DMS53 (cell line): ENCODE measurements at regions not wholly inside any gene's neighbourhood (a gene's known extent, or its start where the extent isn't known, plus 50 kb on each side); places are given as distances from the start of the nearest gene placed in this dataset.
"Not testable (repeated sequence)": the region's sequence is repeated elsewhere in the genome, so short reads cannot be mapped to it uniquely, and the experiment has no call there.

Source experiments
- DNase-seq: peaks from one replicate; lab custom pipeline; 2025; lab: John Stamatoyannopoulos, UW

DNA sequence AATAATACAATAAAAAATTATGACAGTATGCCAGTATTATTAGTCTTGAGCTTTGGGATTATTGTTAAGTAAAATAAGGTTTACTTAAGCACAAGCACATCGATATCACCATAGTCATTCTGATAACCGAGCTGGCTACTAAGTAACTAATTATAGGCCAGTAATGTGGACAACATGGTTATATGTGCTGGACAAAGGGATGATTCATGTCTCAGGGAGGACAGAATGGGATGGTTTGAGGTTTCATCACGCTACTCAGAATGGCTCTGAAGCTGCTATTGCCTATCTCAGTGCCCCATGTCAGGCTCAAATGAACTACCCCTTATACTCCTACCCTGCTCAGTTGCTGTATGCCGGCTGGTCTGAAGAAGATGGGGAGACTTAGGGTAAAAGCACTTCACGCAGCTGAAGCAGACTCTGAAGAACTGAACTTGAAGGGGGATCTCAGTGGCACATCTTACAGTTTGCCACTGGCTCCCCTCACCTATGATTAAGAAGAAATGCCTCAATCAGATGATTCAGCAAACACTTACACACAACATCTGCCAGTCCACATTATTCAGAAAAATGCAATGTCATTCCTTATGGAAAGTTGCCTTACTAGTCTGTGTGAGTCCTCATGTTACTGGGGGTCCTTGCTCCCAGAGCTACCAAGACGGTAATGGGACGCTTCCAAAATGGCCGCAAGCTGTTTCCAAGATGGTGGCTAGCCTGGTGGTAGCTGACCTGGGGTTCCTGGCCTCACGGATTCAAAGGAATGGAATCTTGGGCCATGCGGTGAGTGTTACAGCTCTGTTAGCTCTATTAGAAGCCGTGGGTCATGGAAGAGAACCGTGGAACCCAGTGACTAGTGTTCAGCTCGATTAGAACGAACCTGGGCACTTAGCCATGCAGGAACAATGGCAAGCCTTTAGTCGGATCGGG is 1098.6 kb downstream of the TAF11L14 start:
- no peak for DNase-seq

DNA sequence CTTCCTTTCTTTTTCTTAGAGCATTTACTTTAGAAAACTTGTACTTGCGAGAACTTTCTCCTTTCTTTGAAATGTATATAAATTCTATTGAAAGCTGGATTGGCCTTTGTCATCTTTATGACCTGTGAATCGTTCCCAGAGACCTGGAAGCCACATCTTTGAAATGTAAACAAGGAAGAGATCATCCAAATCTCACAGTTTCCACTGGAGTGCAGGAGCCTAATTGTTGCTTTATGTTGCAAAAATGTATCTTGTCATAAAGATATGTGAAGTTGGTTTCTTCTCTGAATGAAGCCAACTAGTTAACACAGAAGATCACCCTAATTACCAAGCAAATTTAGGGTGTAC is 1101.8 kb downstream of the TAF11L14 start:
- peak; percentile 41 for DNase-seq

DNA sequence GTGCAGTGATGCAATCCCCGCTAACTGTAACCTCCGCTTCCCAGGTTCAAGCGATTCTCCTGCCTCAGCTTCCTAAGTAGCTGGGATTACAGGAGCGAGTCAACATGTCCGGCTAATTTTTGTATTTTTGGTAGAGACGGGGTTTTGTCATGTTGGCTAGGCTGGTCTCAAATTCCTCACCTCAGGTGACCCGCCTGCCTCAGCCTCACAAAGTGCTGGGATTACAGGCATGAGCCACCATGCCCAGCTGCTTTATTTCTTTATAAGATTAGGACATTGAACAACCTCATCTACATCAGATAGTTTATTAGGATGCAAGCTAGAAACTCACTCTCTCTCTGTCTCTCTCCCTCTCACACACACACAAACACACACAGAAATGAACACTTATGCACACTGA is 1102.5 kb downstream of the TAF11L14 start:
- not testable (repeated sequence) for DNase-seq

DNA sequence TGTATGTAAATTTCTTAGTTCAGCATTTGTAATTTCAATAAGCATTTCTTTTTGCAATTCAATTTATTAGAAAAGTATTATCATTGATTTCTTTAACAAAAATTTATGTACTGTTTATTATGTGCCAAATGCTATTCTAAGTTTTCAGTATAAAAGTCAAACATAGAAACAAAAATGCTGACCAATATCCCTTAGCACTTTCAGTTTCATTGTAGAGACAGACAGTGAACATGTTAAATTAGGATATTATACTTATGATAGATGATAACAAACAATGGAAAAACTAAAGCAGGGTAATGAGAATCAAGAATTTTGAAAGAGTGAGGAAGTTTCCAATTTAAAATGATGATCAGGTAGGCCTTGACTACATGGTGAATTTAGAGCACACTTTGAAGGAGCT is 1106.0 kb downstream of the TAF11L14 start:
- DNase-seq = no peak

DNA sequence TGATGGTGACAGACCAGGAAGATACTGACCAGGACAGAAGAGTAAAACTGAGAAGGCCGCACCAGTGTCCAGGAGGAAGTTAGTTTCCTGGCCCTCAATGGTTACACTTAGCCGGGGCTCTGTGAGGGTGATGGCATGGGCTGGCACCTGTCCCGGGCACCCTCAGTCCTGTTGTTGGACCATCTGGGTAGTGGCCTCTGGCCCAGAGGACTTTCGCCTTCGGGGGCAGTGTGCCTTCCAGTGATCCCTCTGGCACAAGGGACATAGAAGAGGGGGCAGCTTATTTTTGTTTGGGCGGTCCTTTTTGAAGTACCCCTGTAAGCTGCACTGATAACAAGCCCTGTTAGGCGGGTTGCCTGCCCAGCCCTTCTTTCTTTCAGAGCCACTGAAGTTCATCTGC is 1108.6 kb downstream of the TAF11L14 start:
- DNase-seq = no peak

DNA sequence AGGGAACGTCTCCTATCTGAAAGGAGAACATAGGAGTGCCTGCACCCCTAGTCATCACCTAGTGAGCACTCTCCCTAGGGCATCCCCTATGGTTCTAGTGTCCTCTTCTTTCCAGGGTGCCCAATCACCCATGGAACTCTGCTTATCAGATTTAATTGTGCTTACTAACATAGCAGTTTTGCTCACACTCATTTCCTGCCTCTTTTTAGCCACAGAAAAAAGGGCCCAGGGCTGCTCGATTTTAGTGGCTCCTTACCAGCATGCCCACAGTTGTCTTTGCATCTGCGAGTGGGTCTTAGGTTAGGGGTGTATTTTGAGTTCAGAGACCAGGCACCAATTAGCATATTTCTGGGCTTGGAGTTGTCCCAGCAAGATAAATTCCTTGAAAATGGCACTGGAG is 1110.2 kb downstream of the TAF11L14 start:
- no peak for DNase-seq

DNA sequence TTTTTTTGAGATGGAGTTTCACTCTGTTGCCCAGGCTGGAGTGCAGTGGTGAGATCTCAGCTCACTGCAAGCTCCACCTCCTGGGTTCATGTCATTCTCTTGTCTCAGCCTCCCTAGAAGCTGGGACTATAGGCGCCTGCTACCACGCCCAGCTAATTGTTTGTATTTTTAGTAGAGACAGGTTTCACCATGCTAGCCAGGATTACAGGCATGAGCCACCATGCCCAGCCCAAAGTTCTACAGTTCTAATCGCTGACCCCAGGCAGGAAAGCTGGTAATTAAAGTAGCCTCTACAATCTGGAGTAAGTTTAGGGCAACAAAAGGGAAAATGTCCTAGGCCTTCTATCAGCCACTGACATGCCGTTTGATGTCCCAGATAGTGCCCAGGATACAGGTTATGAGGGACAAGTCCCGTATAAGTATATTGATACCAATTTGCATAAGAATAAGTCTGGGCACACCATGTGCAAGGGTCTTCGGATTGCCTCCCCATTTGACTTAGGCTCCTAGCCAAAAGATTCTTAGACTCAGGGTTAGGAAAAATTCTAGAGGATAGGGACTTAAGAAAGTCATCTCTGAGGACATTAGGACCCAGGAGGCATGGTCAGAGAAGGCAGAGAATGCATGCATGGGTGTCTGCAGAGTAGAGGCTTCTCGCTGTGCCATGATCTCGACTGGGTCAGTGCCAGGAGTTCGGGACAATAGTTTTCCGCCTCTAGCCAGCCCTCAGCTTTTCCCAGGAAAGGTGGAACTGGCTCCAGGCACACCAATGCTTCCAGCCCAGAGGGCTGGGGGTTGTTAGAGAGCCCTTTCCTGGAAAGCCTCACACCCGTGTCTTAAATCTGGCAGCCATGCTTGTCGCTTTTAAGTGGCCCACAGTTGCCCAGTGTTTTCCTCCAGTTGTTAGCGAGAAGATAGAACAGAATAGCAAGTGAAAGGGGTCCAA is 1111.1 kb downstream of the TAF11L14 start:
- DNase-seq = peak; percentile 64

DNA sequence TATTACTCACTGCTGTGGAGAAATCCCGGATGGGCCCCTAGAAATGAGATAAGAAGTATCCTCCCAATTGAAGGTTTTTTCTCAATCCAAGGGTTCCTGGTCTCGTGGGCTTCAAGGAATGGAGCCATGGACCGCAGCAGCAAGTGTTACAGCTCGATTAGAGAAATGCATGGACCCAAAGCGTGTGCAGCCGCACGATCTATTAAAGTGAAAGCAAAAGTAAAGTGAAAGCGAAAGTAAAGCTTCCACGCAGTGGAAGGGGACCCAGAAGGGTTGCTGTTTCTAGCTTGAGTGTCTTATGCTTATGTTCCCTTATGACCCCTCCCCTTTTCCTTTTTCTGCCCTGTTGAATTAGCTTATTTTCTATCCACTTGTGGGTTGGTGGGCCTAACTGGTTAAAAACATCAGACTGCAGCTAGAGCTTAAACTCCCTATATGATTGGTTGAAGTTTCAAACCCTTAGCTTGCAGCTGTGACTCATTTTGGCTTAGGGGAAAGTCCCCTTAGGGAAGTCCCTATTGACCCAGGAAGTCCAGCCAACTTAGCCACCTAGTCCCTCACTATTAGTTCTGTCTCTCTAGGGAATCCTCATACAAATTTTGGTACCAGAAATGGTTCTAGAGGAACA is 1111.8 kb downstream of the TAF11L14 start:
- DNase-seq = peak; percentile 89

DNA sequence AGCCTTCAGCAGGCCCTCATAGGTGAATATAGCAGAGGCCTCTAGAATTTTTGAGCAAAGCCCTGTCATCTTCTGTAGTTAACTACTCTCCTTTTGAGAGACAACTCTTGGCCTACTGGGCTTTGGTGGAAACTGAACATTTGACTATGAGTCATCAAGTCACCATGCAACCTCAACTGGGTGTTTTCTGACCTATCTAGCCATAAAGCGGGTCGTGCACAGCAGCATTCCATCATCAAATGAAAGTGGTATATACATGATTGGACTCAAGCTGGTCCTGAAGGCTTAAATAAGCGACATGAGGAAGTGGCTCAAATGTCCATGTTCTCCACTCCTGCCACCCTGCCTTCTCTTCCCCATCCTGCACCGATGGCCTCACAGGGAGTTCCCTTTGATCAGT is 1115.5 kb downstream of the TAF11L14 start:
- DNase-seq = no peak

DNA sequence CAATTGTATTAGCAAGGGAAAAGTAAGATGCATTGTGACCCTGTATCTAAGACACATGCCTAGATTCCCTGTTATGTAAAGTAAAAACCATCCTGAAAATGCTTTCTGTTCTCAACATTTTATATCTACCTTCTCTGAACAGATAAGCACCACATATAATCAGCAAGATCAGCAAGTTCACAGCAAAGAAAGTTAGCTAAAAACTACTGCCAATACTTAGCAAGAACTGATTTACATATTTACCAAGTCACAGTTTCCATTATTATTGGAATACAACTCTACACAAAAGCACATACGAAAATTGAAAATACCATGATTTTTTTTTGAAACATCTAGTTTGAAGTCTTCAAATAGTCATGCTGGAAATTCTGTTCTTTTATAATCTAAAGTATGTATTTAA is 1118.1 kb downstream of the TAF11L14 start:
- no peak for DNase-seq

DNA sequence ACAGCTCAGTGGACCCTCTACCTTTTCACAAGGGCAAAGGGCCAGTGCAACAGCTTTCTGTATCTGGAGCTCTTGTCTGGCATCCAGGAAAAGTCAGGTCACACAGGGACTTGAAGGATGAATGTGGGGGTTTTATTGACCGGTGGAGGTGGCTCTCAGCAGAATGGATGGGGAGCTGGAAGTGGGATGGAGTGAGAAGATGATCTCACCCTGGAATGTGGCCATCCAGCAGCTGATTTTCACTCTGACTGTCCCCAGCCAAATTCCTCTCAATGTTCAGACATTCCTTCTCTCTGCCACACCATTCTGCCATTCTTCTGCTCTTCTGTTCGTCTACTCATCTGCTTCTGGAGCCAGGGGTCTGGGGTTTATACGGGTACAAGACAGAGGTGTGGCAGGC is 1119.9 kb downstream of the TAF11L14 start:
- no peak for DNase-seq

DNA sequence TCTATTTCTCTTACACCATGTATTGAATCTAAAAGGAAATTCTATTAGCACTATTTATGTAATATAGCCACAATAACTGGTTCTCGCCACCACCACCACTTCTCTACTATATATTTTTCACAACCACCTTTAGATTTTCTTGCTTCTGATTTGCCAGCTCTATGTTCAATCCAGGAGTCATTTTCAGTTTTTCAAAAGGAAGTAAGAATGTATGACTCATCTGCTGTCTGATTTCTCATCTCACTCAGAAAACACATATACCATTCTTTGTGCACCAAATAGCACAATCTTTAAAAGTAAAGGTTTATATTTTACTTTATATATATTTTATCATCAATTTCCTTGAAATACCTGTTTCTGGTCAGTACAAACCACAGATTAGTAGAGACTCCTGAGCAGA is 1127.5 kb downstream of the TAF11L14 start:
- DNase-seq = peak; percentile 48

DNA sequence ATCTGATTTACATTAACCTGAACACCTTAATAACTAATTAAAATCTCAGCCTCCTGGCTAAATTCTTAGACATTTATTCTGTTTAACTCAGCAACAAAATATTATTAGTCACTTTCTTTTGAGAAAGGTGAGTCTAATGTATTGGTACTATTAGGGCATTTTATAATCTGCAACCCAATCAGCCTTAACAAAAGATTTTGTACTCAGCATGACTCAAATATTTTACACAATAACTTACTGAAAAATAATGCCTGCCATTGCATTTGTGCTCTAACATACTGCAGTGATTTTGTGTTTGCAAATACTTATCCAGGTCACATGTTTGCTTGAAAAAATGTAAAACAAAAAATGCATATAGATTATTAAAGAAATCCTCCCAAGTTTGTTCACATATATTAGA is 1129.9 kb downstream of the TAF11L14 start:
- DNase-seq = no peak

DNA sequence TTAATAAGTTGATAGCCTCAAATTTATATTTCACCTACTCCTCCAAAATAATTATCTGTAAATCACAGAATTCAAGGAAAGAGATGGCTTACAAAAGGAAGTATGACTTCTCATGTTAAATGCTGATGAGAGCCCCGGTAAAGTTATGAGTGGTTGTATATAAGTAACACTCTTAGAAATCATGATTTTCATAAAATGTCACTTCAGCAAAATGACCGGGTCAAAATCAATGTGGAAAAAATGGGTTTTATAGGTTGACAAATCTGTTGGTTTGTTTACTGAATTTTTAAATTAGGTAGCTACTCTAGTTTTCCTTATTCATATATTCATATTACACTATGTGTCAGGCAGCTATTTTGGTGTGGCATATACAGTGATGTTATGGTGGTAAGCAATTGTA is 1131.0 kb downstream of the TAF11L14 start:
- no peak for DNase-seq

DNA sequence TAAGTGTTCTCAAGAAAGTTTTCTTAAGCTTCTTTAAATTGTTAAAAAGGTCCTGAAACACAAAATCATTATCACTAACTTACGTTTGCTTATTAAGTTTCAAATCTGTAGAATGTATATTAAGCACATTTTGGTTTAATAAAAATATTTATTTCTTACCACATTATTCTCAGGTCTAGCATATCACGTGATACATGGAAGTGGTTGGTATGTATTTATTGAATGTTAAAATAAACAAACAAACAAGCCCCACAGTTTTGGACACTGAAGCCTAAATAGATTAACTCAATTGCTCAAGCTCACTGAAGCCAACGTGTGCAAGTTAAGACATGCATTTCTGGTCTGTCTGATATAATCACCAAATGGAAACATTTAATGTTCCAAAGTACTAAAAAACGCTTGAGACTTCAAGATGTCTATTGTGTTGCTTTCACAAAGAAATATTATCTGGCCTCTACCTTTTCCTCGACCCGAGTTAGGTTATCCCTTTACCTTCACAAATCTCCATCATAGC is 1136.9 kb downstream of the TAF11L14 start:
- DNase-seq = no peak

DNA sequence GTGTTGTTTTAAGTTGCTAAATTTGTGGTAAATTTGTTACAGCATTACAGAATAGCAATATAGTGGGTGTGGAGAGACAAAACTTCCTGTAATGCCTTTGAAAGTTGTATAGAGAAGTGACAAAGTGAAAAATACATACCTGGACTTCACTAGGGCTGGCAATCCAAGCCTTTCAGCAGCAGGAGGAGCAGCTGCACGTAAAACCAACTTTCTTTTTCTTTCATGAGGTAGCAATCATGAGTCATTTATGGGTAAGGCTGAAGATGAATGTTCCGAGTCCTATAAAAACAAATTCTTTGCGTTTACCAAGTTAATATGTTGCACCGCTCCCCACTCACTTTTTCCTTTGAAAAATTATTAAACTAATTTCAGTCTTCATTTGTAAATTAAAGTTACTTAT is 1138.2 kb downstream of the TAF11L14 start:
- peak; percentile 78 for DNase-seq

DNA sequence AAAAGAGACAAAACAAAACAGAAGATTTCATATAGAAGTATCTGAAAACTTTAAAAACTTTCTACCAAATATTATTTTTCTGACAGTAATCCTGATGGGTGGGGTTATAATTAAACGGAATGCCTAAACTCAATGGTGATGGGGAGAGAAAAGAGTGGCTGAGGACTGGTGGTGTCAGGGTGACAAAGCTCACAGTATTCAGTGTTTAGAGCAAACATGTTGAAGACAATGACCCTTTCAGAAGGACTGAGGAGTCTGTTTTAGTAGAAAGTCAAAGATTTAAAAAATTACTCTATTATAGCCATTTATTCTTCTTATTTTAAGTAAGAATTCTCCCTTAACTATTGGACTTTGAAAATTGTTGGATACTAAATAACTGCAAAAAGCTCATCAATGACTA is 1144.0 kb downstream of the TAF11L14 start:
- no peak for DNase-seq

DNA sequence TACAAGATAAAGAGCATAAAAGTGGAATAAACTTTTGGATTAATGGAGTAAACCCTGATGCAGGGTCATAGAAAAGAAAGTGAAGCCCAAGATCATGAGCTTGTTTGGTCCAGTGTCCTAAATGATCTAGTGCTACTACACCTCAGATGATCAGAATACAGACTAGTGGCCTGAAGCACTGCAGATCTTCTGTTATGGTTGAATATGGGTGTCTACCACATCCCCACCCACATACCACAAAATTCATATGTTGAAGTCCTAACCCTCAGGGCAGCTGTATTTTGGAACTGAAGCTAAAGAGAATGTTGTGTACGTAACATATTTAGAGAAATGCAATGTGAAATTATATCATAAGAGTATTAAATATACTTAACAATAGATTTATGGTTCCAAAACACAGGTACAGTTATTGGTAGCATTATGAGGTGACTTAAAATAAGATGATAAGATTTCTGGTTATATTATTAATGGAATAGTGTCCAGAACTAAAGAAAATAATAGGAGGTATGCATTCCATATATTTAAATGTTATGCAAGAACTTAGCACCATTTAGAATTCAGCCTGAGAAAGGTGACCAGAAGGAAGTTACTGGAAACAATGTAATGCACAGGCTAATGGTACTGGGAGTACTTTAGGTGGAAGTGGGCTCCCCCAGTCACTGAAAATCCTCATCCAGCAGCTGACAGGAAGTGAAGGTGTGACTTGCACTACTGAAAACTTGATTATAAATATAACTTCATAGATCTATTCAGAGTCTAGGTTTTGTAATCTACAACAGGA is 1155.1 kb downstream of the TAF11L14 start:
- no peak for DNase-seq

DNA sequence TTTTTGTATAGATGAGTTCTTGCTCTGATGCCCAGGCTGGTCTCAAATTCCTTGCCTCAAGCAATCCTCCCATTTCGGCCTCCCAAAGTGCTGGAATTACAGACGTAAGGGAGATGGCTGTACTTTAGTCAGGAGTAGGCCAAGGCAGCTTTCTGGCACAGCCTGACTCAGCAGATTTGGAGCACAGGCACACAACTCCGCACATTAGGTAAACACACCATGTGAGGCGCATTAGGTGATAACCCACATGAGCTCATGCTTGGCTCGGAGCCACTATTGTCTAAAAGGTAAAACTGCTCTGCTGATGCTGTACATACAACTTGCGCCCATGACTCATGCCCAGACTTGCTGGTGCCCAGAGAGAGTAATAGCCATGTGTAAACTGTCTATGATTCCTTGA is 1157.9 kb downstream of the TAF11L14 start:
- DNase-seq = peak; percentile 95

DNA sequence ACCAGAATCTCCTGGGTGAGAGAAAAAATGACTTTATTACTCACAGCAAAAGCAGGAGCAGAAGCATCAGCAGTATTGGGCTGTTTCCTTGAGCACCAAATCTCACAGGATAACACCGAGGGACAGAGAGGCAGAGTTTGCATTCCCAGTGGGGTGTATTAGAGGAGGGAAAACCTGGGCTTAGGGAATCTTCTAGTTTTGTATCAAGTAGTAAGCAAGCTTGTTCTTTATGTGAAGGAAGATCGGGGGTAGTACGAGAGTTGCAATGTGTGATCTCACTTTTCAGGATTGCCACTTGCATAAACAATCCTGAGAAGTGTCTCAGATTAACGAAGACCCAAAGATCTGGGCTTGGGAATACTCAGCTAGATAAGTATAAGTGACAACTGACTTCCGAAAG is 1163.0 kb downstream of the TAF11L14 start:
- DNase-seq = no peak

DNA sequence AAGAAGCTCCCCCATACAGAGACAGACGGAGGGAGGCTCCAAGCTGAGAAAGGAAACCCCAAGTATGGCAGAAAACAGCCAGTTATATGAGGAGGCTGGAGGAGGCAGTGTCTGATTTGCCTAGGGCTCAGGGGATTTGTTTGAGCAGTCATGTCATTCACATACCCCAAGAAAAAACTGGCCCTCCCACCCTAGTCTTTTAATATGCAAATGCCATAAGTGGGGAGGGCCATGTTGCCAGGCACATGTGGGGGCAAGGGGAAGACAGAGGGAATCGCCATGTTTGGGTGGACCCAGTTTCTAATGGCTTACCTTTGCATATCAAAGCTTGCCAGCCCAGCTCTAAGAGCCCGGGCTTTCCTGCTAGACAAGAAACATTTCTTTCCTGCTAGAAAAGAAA is 1163.8 kb downstream of the TAF11L14 start:
- DNase-seq = no peak
